Activated CD8-positive, alpha-beta memory T cell treated with anti-CD3 and anti-CD28 coated beads for 24 hours (primary cell): ENCODE measurements at regions not wholly inside any gene's neighbourhood (a gene's known extent, or its start where the extent isn't known, plus 50 kb on each side); places are given as distances from the start of the nearest gene placed in this dataset.
A peak's percentile ranks its signal among the peaks of the same experiment; 100 is the strongest.

Experiments
- DNase-seq: peaks from one replicate; pipeline ENCODE4 v3.0.0-alpha.2; 2020

DNA sequence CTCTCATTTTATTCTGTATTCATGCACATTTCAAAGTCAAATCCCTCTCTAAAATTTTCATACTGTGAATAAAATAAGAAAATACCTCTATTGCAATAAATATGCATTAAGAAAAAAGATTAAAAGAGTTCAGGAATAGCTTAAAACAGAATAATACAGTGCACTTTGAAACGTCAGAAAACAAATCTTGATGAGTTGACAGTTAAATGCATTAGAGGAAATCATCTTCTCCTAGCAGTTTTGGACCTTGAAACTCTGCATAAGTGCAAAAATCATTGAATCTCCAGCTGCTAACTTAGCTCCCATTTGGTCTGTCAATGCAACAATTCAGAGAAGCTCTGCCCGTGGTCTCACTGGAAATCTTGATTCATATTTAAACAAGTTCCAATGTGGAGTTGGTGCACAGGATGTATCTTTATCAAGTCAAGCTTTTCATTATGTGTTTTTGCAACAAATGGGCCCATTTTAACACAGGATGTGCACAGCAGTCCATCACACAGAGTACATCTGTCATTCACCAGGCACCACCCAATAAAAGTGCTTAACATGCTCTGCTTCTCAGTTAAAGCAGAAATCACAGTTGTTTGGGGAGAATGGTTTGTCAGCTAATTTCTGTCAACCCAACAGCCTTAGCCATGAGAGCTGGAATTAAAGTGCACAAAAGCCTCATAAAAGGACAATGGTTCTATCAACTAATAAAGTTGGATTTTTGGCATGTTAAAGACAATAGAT is 98.8 kb upstream of the ARRDC4 start:
- DNase-seq = no peak

DNA sequence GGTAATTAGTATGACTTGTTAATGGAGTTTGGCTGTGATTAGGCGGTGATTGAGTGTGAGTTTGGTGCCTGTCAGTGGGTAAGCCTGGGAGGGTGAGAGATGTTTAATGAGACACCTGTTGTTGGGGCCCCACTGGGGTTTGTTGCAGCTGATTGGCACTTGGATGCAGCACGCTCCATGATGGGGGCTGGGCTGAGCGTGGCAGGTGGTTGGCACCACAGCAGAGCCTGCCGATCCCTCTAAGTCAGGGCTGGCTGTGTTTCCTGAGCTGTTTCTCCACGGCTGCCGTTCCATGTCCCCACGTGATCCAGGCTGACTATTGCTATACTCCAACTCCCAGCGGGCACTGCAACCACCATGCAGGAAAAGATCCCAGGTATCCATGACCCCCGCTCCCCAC is 93.5 kb upstream of the ARRDC4 start:
- no peak for DNase-seq

DNA sequence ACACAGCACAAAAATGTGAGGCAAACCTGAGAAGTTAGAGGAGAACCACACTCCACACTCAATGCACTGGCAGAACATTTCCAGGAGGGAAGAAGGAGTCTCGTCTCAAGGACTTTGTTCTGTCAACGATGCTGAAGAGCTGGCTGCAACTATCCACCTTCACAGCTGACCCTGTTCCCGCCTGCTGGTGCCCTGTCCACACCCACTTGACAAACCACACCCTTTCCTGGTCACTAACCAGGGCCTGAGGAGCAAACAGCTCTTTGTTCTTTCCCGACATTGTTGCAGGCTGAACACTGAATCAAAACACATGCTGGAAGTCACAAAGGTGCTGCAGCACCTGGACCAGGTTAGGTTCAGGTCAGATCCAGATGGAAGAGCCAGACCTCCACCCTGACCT is 92.6 kb upstream of the ARRDC4 start:
- no peak for DNase-seq

DNA sequence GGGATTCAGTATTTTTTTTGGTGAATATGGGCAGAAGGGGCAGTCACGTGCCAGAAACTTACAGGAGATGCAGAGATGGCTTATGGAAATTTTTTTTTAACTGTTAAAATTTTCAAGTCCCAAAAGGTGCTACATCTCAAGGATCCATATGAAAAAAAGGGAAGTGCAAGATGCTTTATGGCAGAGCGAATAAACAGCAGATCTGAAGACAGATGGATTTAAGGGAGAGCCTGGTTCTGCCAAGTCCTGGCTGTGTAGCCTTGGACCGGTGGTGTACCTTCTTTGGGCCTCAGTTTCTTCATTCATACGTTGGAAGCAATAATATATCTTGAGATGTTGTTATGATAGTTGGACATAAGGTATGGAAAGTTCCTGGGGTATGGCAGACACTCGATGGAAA is 91.5 kb upstream of the ARRDC4 start:
- no peak for DNase-seq

DNA sequence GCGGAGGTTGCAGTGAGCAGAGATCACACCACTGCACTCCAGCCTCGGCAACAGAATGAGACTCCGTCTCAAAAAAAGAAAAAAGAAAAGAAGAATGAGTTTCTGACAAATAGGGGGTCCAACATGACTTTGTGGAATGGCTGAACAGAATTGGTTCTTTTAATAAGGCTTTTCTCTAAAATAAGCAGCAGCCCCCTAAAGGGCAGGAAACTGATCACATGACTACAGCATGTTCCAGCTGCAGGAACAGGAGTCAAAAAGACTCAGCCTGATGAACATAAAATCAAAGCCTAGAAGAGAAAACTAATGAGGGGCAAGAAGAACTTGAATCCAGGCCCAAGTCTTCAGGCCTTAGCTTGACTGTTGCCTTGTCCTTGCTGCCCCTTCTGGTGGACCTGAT is 89.7 kb upstream of the ARRDC4 start:
- no peak for DNase-seq

DNA sequence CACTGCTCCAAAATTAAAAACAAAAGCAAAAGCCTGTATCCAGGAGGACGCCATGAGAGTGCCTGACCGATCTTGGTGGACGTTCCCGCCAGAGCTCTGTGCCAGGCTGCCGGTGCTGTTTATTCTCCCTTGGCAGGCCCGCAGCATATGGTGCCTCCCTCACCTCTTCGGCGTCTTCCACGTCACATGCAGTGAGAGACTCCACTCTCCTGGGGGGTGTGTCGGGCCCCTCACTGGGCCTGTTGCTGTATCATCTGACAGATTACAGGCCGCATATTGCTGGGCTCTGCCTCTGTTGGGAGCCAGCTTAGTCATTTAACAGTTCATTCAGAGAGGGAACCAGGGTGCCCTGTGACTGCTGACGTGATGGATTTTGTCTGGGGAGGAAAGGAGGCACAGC is 86.4 kb upstream of the ARRDC4 start:
- DNase-seq = no peak

DNA sequence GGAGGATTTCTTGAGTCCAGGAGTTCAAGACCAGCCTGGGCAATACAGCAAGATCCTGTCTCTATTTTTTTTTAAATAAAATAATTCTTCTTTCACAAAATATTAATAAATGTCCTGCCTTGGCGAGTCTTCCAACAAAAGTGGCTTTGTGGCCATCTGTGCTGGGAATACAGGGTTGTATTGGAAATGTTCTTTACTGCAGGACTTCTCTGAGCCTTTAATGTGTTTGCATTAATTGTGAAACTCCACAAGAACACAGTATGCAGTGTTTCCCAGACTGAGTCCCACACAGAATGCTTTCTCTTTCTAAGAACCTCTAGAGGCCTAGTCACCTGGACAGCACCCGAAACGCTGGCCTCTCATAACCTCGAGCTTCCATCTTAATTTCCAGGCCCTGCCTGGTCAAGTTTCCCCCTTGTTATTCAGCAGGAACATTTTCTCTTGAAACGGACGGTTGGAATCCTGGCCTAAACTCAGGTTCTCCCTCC is 85.4 kb upstream of the ARRDC4 start:
- no peak for DNase-seq

DNA sequence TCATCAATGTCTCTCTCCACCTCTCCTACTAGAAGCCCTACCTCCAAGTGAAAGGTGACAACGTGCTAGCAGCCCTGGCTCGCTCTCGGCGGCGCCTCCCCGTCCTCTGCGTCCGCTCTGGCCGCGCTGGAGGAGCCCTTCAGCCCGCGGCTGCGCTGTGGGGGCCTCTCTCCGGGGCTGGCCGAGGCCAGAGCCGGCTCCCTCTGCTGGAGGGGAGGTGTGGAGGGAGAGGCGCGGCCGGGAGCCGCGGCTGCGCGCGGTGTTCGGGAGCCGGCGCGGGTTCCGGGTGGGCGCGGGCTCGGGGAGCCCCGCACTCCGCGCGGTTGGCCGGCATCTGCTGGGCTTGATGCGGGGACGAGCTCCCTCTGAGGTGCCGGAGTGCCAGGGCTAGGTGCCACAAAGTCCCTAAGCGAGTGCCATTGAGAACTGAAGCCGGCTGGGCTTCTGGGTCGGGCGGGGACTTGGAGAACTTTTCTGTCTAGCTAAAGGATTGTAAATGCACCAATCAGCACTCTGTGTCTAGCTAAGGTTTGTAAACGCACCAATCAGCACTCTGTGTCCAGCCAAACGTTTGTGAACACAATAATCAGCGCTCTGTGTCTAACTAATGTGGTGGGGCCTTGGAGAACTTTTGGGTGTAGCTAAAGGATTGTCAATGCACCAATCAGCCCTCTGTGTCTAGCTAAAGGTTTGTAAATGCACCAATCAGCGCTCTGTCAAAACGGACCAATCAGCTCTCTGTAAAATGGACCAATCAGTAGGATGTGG is 84.8 kb upstream of the ARRDC4 start:
- DNase-seq = no peak

DNA sequence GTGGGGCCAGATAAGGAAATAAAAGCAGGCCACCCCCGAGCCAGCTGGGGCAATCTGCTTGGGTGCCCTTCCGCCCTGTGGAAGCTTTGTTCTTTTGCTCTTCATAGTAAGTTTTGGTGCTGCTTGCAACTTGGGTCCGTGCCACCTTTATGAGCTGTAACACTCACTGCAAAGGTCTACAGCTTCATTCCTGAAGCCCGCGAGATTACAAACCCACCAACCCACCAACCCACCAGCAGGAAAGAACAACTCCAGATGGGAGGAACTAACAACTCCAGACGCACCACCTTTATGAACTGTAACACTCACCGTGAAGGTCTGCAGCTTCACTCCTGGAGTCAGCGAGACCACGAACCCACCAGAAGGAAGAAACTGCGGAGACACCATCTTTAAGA is 84.2 kb upstream of the ARRDC4 start:
- no peak for DNase-seq

DNA sequence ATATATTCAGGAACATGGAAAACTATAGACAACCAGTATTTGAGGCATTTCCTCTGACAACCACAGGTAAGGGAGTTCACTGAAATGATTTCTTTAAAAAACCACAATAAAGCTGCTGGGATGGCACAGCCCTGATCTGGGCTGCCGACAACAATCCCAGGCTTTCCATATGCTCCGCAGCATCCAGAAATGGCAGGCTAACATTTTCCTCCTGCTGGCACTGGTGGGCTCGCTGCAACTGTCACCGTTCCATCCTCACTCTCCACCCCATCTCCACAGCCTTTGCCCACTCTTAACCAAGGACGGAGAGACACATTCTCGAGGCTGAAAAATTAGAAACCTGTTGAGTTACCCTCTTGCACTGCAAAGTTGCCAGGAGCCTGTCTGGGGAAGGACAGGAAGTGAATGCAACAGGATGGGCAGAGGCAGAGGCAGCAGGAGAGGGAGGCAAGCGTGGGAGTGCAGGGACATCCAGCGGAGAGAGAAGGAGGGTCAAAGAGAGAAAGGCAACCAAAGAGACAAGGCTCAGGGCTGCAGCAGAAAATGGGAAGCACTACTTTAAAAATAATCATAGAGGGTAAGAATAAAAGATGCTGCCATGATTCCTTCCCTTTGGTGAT is 79.0 kb upstream of the ARRDC4 start:
- no peak for DNase-seq

DNA sequence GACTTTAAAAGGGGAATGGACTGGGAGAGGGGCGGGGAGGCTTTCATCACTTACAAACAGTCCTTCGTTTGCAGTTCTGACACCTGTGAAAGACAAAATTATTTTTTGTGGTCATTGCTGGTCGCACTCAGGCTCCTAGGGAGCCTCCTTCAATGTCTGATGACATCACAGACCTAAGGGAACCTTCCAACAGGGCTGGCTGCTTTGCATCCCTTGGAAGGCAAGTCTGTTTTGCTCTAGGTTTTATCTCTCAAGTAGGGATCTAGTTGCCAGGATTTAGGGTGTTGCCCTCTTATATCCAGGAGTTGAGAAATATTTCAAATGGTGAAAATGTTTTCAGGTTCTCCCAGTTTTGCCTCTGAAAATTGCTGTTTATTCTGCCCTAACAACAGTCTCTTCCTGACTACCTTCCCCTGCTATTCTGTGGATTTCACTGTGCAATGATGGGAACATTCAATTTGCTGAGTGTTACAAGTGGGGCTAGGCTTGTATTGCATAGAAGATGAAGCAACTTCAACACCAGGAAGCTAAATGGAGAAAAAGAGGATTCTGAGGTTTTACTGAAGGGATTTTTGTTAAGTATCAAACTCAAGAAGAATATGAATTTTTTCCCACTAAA is 75.9 kb upstream of the ARRDC4 start:
- no peak for DNase-seq

DNA sequence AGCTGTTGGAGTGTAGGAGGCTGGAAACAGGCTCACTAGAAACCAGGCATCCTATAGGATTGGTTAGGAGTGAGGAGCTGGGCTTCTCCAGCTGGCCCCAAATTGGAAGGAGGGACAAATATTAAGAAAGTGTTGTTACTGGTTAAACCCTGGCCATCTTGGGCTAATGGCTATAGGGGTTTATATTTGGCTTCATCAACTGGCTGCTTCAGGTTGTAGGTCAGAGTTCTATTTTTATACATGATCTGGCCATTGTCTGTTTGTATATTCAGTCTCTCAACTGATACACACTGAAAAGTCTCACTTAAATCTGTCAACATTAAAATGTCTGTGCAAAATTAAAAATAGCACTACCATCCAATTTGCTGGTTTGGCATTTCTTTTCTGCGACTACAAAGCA is 70.2 kb upstream of the ARRDC4 start:
- no peak for DNase-seq

DNA sequence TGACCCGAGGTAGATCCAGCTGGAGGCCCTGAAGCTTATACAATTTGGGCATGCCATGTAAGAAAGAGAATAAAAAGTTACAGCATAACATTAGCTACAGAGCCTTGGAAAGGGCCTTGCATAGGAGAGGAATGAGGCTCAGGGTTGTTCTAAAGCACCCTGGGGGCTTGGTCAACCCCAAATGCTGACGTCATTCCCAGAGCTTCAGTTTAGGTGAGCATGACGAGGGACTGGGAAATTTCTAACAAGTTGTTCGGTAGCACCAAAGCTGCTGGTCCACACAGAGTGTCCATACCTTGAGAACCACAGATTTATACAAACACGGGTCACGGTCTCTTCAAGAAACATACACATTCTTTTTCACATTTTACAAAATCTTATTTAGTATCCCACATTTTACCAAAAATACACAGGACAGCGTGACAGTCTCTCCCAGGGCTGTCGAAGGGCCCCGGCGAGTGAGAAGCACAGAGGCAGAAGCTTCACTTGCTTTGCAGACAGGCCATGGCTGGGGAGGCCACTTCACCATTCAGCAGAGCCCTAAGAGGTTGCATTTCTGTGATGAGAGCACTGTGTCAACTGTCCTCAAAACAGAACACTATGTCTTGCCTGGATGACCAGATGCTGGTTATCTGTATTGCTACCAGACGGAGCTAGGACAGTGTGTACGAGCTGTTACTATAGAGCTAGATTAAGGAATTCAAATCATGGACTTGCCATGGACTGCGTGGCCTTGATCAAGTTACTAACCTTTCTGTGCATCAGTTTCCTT is 68.2 kb upstream of the ARRDC4 start:
- no peak for DNase-seq

DNA sequence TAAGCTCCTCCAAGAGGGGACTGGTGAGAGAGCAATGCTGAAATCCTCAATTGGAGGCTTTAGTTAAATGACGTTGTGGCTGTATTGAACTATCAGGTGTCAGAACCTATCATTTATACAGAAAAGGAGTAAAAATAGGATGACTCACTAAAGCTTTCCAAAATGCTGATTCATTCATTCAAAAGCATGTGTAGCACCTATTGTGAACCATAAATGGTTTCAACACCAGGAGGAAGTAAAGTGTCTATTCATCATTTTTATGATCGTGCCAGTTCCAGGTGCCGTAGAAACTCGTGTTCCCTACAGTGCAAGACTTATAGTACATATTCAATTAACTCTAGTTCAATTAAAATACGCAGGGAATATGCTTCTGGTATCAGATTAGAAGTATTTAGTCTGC is 66.5 kb upstream of the ARRDC4 start:
- DNase-seq = no peak

DNA sequence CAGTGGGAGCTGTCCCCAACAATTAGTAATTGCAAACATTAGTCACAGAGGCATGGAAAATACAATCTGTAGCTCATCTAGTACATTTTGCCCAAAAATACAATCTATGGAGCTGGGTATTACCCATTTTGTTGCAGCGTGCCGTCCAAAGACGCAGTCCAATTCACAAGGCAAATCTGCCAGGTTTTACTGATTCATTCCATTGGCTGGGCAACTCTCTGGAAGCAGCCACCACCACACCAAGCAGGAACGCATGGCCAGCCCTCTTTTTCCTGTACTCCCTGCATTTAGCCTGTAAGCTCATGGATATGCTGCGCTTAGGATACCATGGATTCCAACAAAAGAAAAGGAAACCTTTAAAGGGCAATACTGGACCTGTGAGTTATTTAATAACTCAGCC is 60.5 kb upstream of the ARRDC4 start:
- no peak for DNase-seq

DNA sequence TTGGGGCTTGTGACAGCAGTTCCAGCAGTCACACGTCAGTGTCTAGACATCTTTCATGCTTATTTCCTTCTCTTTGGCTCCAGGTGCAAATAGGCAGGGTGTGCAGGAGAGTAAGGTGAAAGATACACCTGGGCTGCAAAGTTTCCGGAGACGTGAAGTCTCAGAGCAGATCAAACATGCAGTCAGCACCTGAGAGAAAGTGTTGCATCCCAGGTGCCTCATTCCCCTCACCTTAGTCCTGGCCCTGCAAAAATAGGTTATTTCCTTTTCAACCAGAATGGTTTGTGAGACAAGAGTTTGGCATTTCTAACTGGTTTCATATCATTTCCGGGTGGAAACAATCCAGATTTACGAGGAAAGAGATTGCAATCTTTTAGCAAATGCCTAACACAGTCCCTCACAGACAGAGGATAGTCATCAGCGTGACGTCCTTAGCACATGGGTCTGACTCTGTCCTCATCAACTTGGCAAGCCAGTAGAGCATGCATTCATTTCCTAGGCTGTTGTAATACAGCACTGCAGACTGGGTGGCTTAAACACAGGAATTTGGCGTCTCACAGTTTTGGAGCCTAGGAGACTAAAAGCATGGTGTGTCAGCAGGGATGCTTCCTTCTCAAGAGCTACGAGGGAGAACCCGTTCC is 58.2 kb upstream of the ARRDC4 start:
- DNase-seq = no peak

DNA sequence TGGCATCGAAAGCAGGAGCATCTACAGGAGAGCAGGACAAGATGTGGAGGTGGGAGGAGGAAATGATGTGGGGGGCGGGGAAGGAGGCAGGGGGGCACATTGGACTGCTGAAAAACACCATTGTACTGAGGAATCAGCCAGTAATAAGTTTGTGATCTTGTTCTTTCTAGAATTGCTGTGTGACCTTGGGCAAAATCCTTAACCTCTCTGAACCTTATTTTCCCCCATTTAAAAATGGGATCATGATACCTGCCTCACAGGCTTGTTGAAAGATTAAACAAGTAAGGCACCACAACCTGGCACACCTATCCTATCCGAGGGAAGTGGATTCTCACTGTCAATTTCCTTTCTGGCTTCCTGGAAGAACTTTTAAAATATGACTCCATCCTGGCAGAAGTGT is 56.9 kb upstream of the ARRDC4 start:
- no peak for DNase-seq

DNA sequence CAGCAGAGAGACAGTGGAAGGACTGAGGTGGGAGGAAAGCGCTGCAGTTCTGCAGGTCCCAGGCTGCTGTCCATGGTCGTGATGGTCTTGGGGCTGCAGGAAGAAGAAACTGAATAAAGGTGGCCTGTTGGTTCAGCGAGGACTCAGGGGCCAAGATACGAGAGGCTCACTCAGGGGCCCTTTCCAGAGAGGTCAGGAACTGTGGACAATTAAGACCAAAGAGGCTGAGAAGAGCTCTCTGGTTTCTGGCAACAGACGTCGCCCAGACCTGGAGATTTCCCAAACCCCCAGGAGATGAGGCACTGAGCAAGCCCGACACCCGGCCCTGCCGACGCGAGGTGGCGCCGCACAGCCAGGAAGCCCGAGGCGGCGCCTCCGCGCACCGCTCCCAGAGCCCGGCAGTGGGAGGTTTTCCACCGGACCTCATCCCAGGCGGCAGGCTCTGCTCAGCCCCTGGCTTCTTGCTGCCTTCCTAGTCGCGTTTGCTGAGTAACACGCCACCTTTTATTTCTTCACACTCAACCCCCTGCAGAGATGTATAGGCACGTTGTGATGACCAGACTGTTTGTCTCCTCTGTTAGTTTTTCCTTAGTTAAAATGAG is 56.4 kb upstream of the ARRDC4 start:
- no peak for DNase-seq

DNA sequence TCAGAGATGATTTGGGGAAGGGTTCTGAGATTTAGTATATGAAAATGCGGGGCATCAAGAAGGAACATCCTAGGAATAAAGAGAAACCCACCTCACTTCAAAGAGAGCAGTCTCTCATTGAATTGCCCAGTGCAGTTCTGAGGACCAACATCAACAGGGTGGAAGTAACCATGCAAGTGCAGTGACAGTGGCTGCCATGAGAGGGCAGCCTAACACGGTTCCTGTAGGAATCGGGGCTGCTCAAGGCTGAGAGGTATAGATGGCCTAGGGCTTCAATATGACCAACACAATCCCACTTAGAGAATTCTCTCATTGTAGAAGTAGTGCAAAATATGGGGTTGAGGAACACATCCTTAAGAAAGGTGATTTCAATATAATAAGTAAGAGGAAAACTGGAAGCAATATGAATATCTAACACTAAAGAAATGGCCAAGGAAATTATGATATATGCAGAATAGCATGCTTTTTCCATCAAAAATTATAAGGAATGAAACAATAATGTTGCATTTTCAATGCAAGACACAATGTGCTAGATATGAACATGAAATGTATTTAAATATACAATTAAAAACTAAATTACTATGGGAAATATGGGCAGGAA is 51.1 kb upstream of the ARRDC4 start:
- DNase-seq = peak; percentile 78
